PC-9 (cell line): ENCODE measurements at regions not wholly inside any gene's neighbourhood (a gene's known extent, or its start where the extent isn't known, plus 50 kb on each side); places are given as distances from the start of the nearest gene placed in this dataset.

Experiments used
- EZH2 ChIP-seq: fragments of 200-600 bp; sonication (generic); IDR thresholded peaks from 2 replicates; pipeline ENCODE4 v1.8.0; 2017; ENCODE audit warnings: antibody characterized with exemption, low read depth
- TF ChIP-seq, protein P1 (sequence below): fragments of 200-600 bp; sonication (generic); conservative IDR thresholded peaks from 2 replicates; pipeline ENCODE4 v1.6.1; 2017; ENCODE audit warnings: mixed run types, antibody characterized with exemption, mild to moderate bottlenecking, moderate library complexity

DNA sequence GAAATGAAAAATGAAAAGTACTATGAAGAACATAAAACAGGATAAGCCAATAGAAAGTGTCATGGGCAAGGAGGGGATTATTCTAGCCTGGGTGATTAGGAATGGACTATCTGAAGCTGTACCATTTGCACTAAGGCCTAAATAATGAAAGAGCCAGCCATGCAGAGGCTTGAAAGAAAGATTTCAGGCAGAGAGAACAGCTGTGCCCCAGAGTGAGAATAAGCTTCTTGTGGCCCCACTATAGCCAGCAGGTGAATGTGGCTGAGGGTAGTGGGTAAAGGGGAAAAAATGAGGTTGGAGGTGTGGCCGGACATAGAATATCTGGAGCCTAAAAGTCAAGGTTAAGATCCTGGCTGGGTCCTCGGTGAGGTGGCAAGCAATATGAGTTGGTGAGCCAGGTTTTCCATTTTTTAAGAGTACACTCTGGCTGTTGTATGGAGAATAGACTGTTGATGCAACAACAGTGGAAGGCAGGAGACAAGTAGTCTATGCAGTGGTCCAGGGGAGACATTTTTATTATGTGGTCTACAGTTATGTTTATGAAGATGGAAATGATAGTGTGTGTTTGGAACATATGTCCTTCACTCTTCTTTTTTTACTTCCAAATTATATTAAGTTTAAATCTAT is 135.2 kb upstream of the SETBP1 start:
- TF ChIP-seq, protein P1, sequence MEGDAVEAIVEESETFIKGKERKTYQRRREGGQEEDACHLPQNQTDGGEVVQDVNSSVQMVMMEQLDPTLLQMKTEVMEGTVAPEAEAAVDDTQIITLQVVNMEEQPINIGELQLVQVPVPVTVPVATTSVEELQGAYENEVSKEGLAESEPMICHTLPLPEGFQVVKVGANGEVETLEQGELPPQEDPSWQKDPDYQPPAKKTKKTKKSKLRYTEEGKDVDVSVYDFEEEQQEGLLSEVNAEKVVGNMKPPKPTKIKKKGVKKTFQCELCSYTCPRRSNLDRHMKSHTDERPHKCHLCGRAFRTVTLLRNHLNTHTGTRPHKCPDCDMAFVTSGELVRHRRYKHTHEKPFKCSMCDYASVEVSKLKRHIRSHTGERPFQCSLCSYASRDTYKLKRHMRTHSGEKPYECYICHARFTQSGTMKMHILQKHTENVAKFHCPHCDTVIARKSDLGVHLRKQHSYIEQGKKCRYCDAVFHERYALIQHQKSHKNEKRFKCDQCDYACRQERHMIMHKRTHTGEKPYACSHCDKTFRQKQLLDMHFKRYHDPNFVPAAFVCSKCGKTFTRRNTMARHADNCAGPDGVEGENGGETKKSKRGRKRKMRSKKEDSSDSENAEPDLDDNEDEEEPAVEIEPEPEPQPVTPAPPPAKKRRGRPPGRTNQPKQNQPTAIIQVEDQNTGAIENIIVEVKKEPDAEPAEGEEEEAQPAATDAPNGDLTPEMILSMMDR: no peak
- no peak for TF ChIP-seq EZH2
